Pons (tissue), 1 donor: ENCODE measurements at regions not wholly inside any gene's neighbourhood (a gene's known extent, or its start where the extent isn't known, plus 50 kb on each side); places are given as distances from the start of the nearest gene placed in this dataset.

Source experiments
- DNase-seq: peaks from one replicate; pipeline ENCODE4 v3.0.0-alpha.2; 2016; ENCODE audit warnings: low spot score

- DNase-seq: no peak
Observed at GRCh38 chr12:90396556-90396955, 558.4 kb downstream of the CCER1 start.

- DNase-seq: no peak
Observed at GRCh38 chr12:90393652-90394051, 561.3 kb downstream of the CCER1 start.

- DNase-seq: no peak
Observed at GRCh38 chr12:90393089-90393488, 561.9 kb downstream of the CCER1 start.

- no peak for DNase-seq
Observed at GRCh38 chr12:90390947-90391346, 564.0 kb downstream of the CCER1 start.

GRCh38 chr12:90368081-90368480 lies 586.9 kb downstream of the CCER1 start:
- DNase-seq: no peak

GRCh38 chr12:90366286-90366685 lies 588.7 kb downstream of the CCER1 start:
- DNase-seq: no peak

GRCh38 chr12:90360300-90360699 lies 594.7 kb downstream of the CCER1 start:
- no peak for DNase-seq

GRCh38 chr12:90355711-90356355 lies 599.1 kb downstream of the CCER1 start:
- DNase-seq: no peak

GRCh38 chr12:90343966-90344365 lies 611.0 kb downstream of the CCER1 start:
- DNase-seq: peak; percentile 39

GRCh38 chr12:90342081-90342480 lies 612.9 kb downstream of the CCER1 start:
- DNase-seq: no peak

GRCh38 chr12:90339837-90340236 lies 615.1 kb downstream of the CCER1 start:
- DNase-seq: no peak

- no peak for DNase-seq
Observed at GRCh38 chr12:90338365-90338764, 616.6 kb downstream of the CCER1 start.

- DNase-seq: no peak
Observed at GRCh38 chr12:90337018-90337417, 618.0 kb downstream of the CCER1 start.

GRCh38 chr12:90335566-90335965 lies 619.4 kb downstream of the CCER1 start:
- no peak for DNase-seq

GRCh38 chr12:90333939-90334338 lies 621.0 kb downstream of the CCER1 start:
- DNase-seq: no peak

- no peak for DNase-seq
Observed at GRCh38 chr12:90333424-90333823, 621.6 kb downstream of the CCER1 start.

- no peak for DNase-seq
Observed at GRCh38 chr12:90331821-90332220, 623.2 kb downstream of the CCER1 start.

- no peak for DNase-seq
Observed at GRCh38 chr12:90331262-90331661, 622.6 kb upstream of the ATP2B1 start.

GRCh38 chr12:90327793-90328743 lies 619.4 kb upstream of the ATP2B1 start:
- DNase-seq: no peak

- DNase-seq: peak; percentile 46
Observed at GRCh38 chr12:90323217-90323616, 614.6 kb upstream of the ATP2B1 start.

- no peak for DNase-seq
Observed at GRCh38 chr12:90322006-90322405, 613.4 kb upstream of the ATP2B1 start.

- no peak for DNase-seq
Observed at GRCh38 chr12:90321369-90321768, 612.7 kb upstream of the ATP2B1 start.

- DNase-seq: no peak
Observed at GRCh38 chr12:90311561-90311960, 602.9 kb upstream of the ATP2B1 start.
